Glutamatergic neuron (in vitro differentiated cells): ENCODE measurements at regions not wholly inside any gene's neighbourhood (a gene's known extent, or its start where the extent isn't known, plus 50 kb on each side); places are given as distances from the start of the nearest gene placed in this dataset.

ENCODE experiments used
- DNase-seq: peaks from one replicate; pipeline ENCODE4 v3.0.0; 2022
- H3K27ac Mint-ChIP-seq: one replicate; pipeline ENCODE4 v1.8.0; 2020; ENCODE audit warnings: mild to moderate bottlenecking, mixed read lengths, inconsistent platforms; ENCODE audit not compliant: unreplicated experiment
- H3K27me3 Mint-ChIP-seq: one replicate; pipeline ENCODE4 v1.8.0; 2020; ENCODE audit warnings: mild to moderate bottlenecking, moderate library complexity, mixed read lengths, inconsistent platforms; ENCODE audit not compliant: unreplicated experiment
- H3K36me3 Mint-ChIP-seq: one replicate; pipeline ENCODE4 v1.8.0; 2020; ENCODE audit warnings: mild to moderate bottlenecking, mixed read lengths, inconsistent platforms; ENCODE audit not compliant: unreplicated experiment
- H3K4me1 Mint-ChIP-seq: one replicate; pipeline ENCODE4 v1.8.0; 2020; ENCODE audit warnings: mild to moderate bottlenecking, low read depth, mixed read lengths, inconsistent platforms; ENCODE audit not compliant: unreplicated experiment
- H3K4me3 Mint-ChIP-seq: one replicate; pipeline ENCODE4 v1.8.0; 2020; ENCODE audit warnings: mild to moderate bottlenecking, mixed read lengths, inconsistent platforms; ENCODE audit not compliant: unreplicated experiment
- H3K9me3 Mint-ChIP-seq: one replicate; pipeline ENCODE4 v1.8.0; 2020; ENCODE audit warnings: mild to moderate bottlenecking, moderate library complexity, mixed read lengths, inconsistent platforms; ENCODE audit not compliant: unreplicated experiment
- TF ChIP-seq, protein P1 (sequence below): fragments of 200-600 bp; sonication (generic); IDR thresholded peaks from one replicate; pipeline ENCODE4 v1.5.0; 2021; ENCODE audit not compliant: partially characterized antibody, unreplicated experiment

DNA sequence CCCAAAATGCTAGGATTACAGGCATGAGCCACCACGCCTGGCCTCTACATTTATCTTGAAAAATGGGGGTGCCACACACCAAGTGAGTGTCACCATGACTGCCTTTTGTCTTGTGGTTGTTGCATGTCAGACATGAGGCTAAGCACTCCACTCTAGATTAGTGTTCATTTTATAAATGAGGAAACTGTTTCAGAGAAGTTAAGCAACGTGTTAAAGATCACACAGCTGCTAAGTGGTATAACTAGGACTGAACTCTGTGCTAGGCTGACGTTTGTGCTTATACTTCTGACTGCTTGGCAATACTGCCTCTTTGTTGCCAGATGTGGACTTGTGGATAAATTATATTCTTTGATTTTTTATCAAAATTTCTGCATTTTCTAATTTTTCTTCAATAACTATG is 50.8 kb upstream of the SMAD6 start:
- Mint-ChIP-seq H3K27ac (no peak overlapping the region), H3K4me1 (no peaks in the 10 kb centered on the region), H3K9me3 (peaks cover under 1% of the 10 kb centered on the region), H3K4me3 (no peak overlapping the region), H3K36me3 (peaks cover 3% of the 10 kb centered on the region), H3K27me3 (peaks cover 16% of the 10 kb centered on the region)
- no peak for DNase-seq
- TF ChIP-seq, protein P1, sequence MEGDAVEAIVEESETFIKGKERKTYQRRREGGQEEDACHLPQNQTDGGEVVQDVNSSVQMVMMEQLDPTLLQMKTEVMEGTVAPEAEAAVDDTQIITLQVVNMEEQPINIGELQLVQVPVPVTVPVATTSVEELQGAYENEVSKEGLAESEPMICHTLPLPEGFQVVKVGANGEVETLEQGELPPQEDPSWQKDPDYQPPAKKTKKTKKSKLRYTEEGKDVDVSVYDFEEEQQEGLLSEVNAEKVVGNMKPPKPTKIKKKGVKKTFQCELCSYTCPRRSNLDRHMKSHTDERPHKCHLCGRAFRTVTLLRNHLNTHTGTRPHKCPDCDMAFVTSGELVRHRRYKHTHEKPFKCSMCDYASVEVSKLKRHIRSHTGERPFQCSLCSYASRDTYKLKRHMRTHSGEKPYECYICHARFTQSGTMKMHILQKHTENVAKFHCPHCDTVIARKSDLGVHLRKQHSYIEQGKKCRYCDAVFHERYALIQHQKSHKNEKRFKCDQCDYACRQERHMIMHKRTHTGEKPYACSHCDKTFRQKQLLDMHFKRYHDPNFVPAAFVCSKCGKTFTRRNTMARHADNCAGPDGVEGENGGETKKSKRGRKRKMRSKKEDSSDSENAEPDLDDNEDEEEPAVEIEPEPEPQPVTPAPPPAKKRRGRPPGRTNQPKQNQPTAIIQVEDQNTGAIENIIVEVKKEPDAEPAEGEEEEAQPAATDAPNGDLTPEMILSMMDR: no peak

DNA sequence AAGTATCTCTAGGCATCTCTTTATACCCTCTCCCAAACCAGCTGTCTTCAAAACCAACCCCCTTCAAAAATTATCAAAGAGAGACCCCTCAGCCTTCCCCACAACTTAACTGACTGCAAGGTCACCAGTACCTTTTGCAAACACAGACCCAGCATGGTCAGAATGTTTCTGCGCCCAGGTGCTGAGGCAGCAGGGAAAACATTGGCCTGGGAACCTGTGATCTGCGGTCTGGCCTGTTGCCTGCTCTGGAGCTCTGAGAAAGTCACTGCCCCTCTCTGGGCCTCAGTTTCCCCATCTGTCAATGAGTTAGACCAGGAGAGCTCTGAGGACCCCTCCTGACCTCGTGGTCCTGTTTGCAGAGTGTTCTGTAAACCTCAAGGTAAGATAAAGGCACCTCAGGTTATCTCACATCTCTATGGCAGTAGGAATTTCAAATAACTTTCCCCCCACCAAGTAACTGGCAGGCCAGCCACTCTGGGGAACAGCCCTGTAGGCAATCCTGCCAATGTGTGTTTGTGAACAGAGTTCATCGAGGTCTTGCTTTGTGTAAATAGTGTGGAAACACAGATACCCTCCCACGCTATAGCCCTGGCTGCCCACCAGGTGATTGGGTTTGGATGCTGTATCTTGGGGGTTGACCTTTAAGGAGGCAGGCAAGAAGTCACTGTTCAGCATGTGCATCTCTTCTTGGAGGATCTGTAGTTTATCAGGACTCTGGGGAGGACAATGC is 50.0 kb upstream of the SMAD6 start:
- no peak overlapping the region for H3K27ac Mint-ChIP-seq
- H3K36me3 Mint-ChIP-seq: peaks cover 3% of the 10 kb centered on the region
- peaks cover 2% of the 10 kb centered on the region for H3K9me3 Mint-ChIP-seq
- TF ChIP-seq, protein P1: no peak
- H3K27me3 Mint-ChIP-seq: peaks cover 16% of the 10 kb centered on the region
- no peak overlapping the region for H3K4me3 Mint-ChIP-seq
- no peak for DNase-seq
- no peaks in the 10 kb centered on the region for H3K4me1 Mint-ChIP-seq
